GM21786 (cell line): ENCODE measurements at regions not wholly inside any gene's neighbourhood (a gene's known extent, or its start where the extent isn't known, plus 50 kb on each side); places are given as distances from the start of the nearest gene placed in this dataset.

Experiments
- ATAC-seq: cut with Tn5 transposase; IDR thresholded peaks from one replicate; pipeline ENCODE4 v1.9.1; 2021; ENCODE audit not compliant: unreplicated experiment

- ATAC-seq = no peak
Measured at GRCh38 chr3:106795553-106795952, 581.7 kb upstream of the CCDC54 start.

GRCh38 chr3:106797461-106797860 lies 579.8 kb upstream of the CCDC54 start:
- no peak for ATAC-seq

- no peak for ATAC-seq
Measured at GRCh38 chr3:106805625-106806024, 571.6 kb upstream of the CCDC54 start.

- no peak for ATAC-seq
Measured at GRCh38 chr3:106806964-106807363, 570.3 kb upstream of the CCDC54 start.

- no peak for ATAC-seq
Measured at GRCh38 chr3:106809041-106809440, 568.2 kb upstream of the CCDC54 start.

GRCh38 chr3:106809623-106810299 lies 567.5 kb upstream of the CCDC54 start:
- no peak for ATAC-seq

- ATAC-seq = no peak
Measured at GRCh38 chr3:106810300-106810875, 566.9 kb upstream of the CCDC54 start.

GRCh38 chr3:106811376-106811775 lies 565.9 kb upstream of the CCDC54 start:
- ATAC-seq = no peak

GRCh38 chr3:106813742-106814141 lies 563.5 kb upstream of the CCDC54 start:
- ATAC-seq = no peak

- no peak for ATAC-seq
Measured at GRCh38 chr3:106814231-106814630, 563.0 kb upstream of the CCDC54 start.

- ATAC-seq = no peak
Measured at GRCh38 chr3:106816838-106817237, 560.4 kb upstream of the CCDC54 start.

- ATAC-seq = no peak
Measured at GRCh38 chr3:106817706-106818105, 559.5 kb upstream of the CCDC54 start.

GRCh38 chr3:106819440-106819839 lies 557.8 kb upstream of the CCDC54 start:
- ATAC-seq = no peak

- no peak for ATAC-seq
Measured at GRCh38 chr3:106820726-106821362, 556.4 kb upstream of the CCDC54 start.

- no peak for ATAC-seq
Measured at GRCh38 chr3:106821801-106822200, 555.4 kb upstream of the CCDC54 start.

- ATAC-seq = no peak
Measured at GRCh38 chr3:106822204-106822603, 555.0 kb upstream of the CCDC54 start.

- ATAC-seq = no peak
Measured at GRCh38 chr3:106823701-106824100, 553.5 kb upstream of the CCDC54 start.

GRCh38 chr3:106824856-106825255 lies 552.4 kb upstream of the CCDC54 start:
- no peak for ATAC-seq

GRCh38 chr3:106825962-106826605 lies 551.2 kb upstream of the CCDC54 start:
- no peak for ATAC-seq

GRCh38 chr3:106826791-106827311 lies 550.4 kb upstream of the CCDC54 start:
- no peak for ATAC-seq

GRCh38 chr3:106827515-106828213 lies 549.6 kb upstream of the CCDC54 start:
- no peak for ATAC-seq
